ENCODE measurements at regions not wholly inside any gene's neighbourhood (a gene's known extent, or its start where the extent isn't known, plus 50 kb on each side); places are given as distances from the start of the nearest gene placed in this dataset.

DNA sequence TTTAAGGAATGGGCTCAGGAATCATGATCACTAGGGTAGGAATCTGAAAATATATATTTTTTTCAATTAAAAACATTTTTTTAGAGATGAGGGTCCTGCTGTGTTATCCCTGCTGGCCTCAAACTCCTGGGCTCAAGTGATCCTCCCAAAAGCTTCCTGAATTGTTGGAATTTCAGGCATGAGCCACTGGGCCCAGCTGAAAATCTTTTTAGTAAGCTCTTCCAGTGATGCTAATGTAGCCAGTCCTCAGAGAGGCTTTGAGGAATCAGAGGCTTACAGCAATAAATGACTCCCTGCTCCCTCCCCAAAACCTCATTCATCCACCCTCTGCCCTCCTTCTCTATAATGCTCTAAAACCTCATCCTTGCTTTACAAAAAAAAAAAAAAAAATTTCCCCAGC, 129.5 kb downstream of the ZIC3 start:
- ChIA-PET CTCF (no interaction called here), POLR2A (no interaction called here)
- H3K4me3 ChIP-seq (ENCODE audit: low read depth, low read length) = no peak overlapping the region
- no peak for DNase-seq (ENCODE audit: low read depth, low spot score)
- TF ChIP-seq, protein P1, sequence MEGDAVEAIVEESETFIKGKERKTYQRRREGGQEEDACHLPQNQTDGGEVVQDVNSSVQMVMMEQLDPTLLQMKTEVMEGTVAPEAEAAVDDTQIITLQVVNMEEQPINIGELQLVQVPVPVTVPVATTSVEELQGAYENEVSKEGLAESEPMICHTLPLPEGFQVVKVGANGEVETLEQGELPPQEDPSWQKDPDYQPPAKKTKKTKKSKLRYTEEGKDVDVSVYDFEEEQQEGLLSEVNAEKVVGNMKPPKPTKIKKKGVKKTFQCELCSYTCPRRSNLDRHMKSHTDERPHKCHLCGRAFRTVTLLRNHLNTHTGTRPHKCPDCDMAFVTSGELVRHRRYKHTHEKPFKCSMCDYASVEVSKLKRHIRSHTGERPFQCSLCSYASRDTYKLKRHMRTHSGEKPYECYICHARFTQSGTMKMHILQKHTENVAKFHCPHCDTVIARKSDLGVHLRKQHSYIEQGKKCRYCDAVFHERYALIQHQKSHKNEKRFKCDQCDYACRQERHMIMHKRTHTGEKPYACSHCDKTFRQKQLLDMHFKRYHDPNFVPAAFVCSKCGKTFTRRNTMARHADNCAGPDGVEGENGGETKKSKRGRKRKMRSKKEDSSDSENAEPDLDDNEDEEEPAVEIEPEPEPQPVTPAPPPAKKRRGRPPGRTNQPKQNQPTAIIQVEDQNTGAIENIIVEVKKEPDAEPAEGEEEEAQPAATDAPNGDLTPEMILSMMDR (IDR thresholded peaks at IDR 0.05; ENCODE audit: insufficient read depth, low read length, missing control alignments) = no peak

DNA sequence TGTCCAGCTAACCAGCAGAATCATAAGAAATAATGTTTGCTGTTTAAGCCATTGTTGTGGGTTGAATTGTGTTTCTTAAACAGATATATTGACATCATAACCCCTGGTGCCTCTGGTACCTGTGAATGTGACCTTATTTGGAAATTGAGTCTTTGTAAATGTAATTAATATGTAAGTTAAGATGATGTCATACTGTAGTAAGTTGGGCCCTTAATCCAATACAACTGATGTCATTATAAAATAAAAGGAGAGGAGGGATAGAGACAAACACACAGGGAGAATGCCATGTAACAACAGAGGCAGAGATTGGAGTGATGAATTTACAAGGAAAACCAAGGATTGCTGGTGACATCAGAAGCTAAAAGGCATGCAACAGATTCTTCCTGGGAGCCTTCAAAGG, 141.4 kb downstream of the ZIC3 start:
- CTCF ChIA-PET = no interaction called here

DNA sequence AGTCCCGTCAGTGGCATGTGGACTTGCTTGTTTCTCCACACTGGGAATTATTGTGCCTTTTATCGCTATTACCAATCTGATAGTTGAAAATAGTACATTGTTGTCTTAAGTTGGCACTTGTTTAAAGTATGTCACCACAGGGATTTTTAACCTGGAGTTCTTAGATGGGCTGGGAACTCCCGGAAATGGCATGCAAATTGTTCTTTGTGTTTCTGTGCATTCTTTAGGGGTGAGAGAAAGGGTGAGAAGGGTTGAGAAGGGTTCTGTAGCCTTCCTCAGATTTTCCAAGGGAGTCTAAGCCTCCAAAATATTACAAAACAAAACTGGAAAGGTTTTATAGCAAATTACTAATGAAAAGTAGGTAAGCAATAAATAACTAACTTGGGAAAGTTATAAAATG, 176.9 kb downstream of the ZIC3 start:
- no peak for DNase-seq (ENCODE audit: low read depth, low spot score)
- TF ChIP-seq, protein P1 (IDR thresholded peaks at IDR 0.05; ENCODE audit: insufficient read depth, low read length, missing control alignments) = no peak
- H3K4me3 ChIP-seq (ENCODE audit: low read depth, low read length) = no peak overlapping the region
- POLR2A ChIA-PET = no interaction called here
- CTCF ChIA-PET = no interaction called here

More for the DNA sequence above, 141.4 kb downstream of the ZIC3 start:
- POLR2A ChIA-PET = no interaction called here
- no peak overlapping the region for H3K4me3 ChIP-seq (ENCODE audit: low read depth, low read length)
- TF ChIP-seq, protein P1 (IDR thresholded peaks at IDR 0.05; ENCODE audit: insufficient read depth, low read length, missing control alignments) = no peak
- DNase-seq (ENCODE audit: low read depth, low spot score) = no peak

DNA sequence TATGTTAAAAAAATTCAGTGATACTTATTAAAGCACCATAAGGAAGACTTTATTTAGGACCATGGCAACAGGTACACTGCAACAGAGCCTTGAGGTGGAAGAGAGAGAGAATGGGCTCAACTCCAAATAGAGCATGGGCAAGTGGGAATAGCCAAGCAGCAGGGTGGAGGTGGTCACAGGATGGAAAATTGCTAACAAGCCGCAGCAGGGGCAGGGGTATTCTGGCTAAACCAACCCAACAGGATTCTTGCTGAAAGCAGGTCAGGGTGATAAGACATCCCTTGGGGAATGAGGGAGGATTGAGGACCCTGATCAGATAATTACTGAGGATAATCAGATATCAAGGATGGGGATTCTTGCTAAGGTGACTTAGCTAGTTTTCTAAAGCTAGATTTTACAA, 177.5 kb downstream of the ZIC3 start:
- ChIA-PET CTCF (no interaction called here), POLR2A (no interaction called here)
- TF ChIP-seq, protein P1 (IDR thresholded peaks at IDR 0.05; ENCODE audit: insufficient read depth, low read length, missing control alignments) = no peak
- H3K4me3 ChIP-seq (ENCODE audit: low read depth, low read length) = no peak overlapping the region
- DNase-seq (ENCODE audit: low read depth, low spot score) = no peak

DNA sequence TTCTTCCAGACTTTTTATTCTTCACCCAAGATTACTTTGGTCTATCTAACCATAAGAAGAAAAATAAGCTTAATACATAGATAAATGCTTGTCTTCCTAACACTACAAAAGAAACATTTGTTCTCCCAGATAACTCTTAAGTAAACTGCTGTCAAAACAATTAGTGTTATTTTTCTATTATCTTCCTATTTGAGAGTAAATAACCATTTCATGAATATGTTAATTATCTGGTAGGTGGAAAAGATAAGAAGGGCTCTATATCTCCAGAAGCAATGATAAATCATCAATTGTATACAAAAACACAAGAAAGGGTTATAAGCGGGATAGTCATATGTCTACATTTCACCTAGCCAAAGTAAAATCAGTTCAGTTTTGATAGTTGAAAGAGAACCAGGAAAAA, 180.4 kb downstream of the ZIC3 start:
- POLR2A ChIA-PET = no interaction called here
- H3K4me3 ChIP-seq (ENCODE audit: low read depth, low read length) = no peak overlapping the region
- CTCF ChIA-PET = no interaction called here
- DNase-seq (ENCODE audit: low read depth, low spot score) = no peak
- TF ChIP-seq, protein P1 (IDR thresholded peaks at IDR 0.05; ENCODE audit: insufficient read depth, low read length, missing control alignments) = no peak

DNA sequence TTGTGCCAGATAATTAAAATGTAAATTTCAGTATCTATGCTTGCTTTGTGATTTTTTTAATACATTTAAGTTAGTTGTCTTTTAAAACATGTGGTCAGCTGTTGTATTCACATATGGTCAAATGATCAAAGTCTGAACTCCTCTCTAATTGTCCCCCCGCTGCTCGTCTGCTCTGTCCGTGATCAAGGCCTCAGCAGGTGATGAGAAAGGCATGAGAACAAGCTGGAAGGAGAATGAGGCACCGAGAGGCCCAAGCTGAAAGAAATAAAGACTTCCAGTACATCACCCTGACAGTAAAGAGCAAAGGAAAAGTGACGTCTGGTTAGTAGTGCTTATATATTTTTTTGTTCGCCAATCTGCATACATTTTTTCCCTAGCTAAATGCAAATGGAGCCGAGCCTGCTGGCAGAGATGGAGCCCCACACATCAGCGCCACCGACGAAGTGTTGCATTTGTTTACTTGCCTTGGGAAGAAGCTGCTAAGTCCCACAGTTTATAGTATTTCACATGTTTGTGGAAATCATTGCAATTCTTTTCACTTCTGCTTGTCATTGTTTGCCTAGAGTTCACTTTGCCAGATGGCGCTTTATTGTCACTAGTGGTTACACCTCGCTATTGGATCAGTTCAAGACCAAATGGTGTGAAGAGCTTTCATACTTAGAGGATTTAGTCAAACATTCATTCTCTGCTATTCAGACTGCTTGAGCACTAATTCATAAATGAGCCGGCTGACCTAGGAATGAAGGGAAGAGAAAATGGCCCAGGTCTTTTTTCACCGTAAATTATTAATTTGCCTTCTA, 181.5 kb downstream of the ZIC3 start:
- CTCF ChIA-PET = no interaction called here
- no peak for DNase-seq (ENCODE audit: low read depth, low spot score)

More for the DNA sequence above, 181.5 kb downstream of the ZIC3 start:
- POLR2A ChIA-PET = no interaction called here
- H3K4me3 ChIP-seq (ENCODE audit: low read depth, low read length) = no peak overlapping the region
- TF ChIP-seq, protein P1 (IDR thresholded peaks at IDR 0.05; ENCODE audit: insufficient read depth, low read length, missing control alignments) = no peak

All from AG04449 (cell line).